ENCODE measurements at regions not wholly inside any gene's neighbourhood (a gene's known extent, or its start where the extent isn't known, plus 50 kb on each side); places are given as distances from the start of the nearest gene placed in this dataset.

DNA sequence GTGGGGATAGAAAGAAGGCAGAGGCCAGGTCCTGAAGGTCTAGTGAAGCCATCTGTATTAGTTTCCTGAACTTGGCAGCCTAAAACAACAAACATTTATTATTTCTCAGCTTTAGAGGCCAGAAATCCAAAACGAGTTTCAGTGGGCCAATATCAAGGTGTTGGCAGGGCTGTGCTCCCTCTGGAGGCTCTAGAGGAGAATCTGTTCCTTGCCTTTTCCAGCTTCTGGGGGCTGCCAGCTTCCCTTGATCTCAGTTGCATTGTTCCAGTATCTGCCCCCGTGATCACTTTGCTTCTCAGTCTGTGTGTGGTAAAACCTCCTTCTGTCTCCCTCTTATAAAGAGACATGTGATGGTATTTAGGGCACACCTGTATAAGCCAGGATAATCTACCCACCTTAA, 82.4 kb downstream of the MAFB start:
- no peaks in the 10 kb centered on the region for H3K4me1 ChIP-seq (ENCODE audit: control insufficient read depth in 2 of 2, insufficient read depth in 2 of 2, low read length in 2 of 2)
- no peak overlapping the region for H3K27ac ChIP-seq (ENCODE audit: low read depth, low read length)
- ChIA-PET CTCF (no interaction called here), POLR2A (no interaction called here)
- Mint-ChIP-seq H3K4me3 (no peak overlapping the region), H3K9me3 (peaks cover 0 to 14% (median 1%) of the 10 kb centered on the region in 11 donors), H3K4me1 (peaks cover 0 to 2% (median 0%) of the 10 kb centered on the region in 7 donors), H3K27me3 (peaks cover 2 to 32% (median 22%) of the 10 kb centered on the region in 5 donors), H3K27ac (peak overlapping the region in 1 of 9 donors; percentile 62), H3K36me3 (no peaks in the 10 kb centered on the region)
- H3K4me3 ChIP-seq (ENCODE audit: low read length), result no peak overlapping the region
- H3K27me3 ChIP-seq (ENCODE audit: control insufficient read depth in 2 of 2, insufficient read depth in 2 of 2, low read length in 2 of 2), result no peaks in the 10 kb centered on the region
- H3K9me3 ChIP-seq (ENCODE audit: control insufficient read depth in 2 of 3, low read length in 3 of 3), result no peaks in the 10 kb centered on the region
- ATAC-seq (no peak), DNase-seq (no peak)
- no peaks in the 10 kb centered on the region for H3K36me3 ChIP-seq (ENCODE audit: control insufficient read depth in 2 of 3, insufficient read depth in 3 of 3, low read length in 3 of 3)
- intact Hi-C loops (cut with micrococcal nuclease), result no loop called here

GRCh38 chr20:40606237-40606636, 82.8 kb downstream of the MAFB start:
- intact Hi-C loops (cut with micrococcal nuclease), result no loop called here
- Histone ChIP-seq H3K4me1 (ENCODE audit: control insufficient read depth in 2 of 2, insufficient read depth in 2 of 2, low read length in 2 of 2) (no peaks in the 10 kb centered on the region), H3K27me3 (ENCODE audit: control insufficient read depth in 2 of 2, insufficient read depth in 2 of 2, low read length in 2 of 2) (no peaks in the 10 kb centered on the region), H3K9me3 (ENCODE audit: control insufficient read depth in 2 of 3, low read length in 3 of 3) (no peaks in the 10 kb centered on the region), H3K36me3 (ENCODE audit: control insufficient read depth in 2 of 3, insufficient read depth in 3 of 3, low read length in 3 of 3) (no peaks in the 10 kb centered on the region), H3K4me3 (ENCODE audit: low read length) (no peak overlapping the region), H3K27ac (ENCODE audit: low read depth, low read length) (no peak overlapping the region)
- peak overlapping the region in 1 of 9 donors; percentile 62 for H3K27ac Mint-ChIP-seq
- CTCF ChIA-PET, result no interaction called here
- H3K27me3 Mint-ChIP-seq, result peaks cover 2 to 32% (median 22%) of the 10 kb centered on the region in 5 donors
- no peak overlapping the region for H3K4me3 Mint-ChIP-seq
- no peak for ATAC-seq
- no peaks in the 10 kb centered on the region for H3K36me3 Mint-ChIP-seq
- peaks cover 0 to 14% (median 1%) of the 10 kb centered on the region in 11 donors for H3K9me3 Mint-ChIP-seq
- H3K4me1 Mint-ChIP-seq, result peaks cover 0 to 2% (median 0%) of the 10 kb centered on the region in 7 donors
- POLR2A ChIA-PET, result no interaction called here
- no peak for DNase-seq

DNA sequence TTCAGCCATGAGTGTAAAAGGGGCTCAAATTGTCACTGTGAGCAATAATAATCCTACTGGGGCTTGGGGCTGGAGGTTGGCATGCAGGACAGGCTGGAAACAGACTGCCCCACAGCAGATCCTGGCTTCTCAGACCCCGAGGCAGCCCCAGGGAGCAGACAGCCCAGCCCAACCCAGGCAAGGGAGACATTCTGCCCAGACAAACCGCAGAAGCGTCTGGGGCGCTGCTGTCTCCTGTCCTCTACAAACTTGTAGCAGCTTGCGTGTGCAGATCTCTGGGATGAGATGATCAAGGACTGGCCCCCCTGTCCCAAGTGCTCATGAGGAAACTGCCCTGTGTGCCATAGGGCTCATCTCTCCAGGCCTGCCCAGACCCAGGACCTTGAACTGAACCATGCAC, 84.6 kb downstream of the MAFB start:
- Mint-ChIP-seq H3K9me3 (peaks cover 0 to 14% (median 3%) of the 10 kb centered on the region in 11 donors), H3K4me1 (peaks cover 0 to 2% (median 0%) of the 10 kb centered on the region in 7 donors), H3K27ac (no peak overlapping the region), H3K4me3 (no peak overlapping the region), H3K27me3 (peaks cover 2 to 32% (median 22%) of the 10 kb centered on the region in 5 donors), H3K36me3 (no peaks in the 10 kb centered on the region)
- ATAC-seq (no peak), DNase-seq (no peak)
- no peaks in the 10 kb centered on the region for H3K9me3 ChIP-seq (ENCODE audit: control insufficient read depth in 2 of 3, low read length in 3 of 3)
- intact Hi-C loops (cut with micrococcal nuclease), result no loop called here
- H3K27ac ChIP-seq (ENCODE audit: low read depth, low read length), result no peak overlapping the region
- no peaks in the 10 kb centered on the region for H3K36me3 ChIP-seq (ENCODE audit: control insufficient read depth in 2 of 3, insufficient read depth in 3 of 3, low read length in 3 of 3)
- POLR2A ChIA-PET, result no interaction called here
- H3K27me3 ChIP-seq (ENCODE audit: control insufficient read depth in 2 of 2, insufficient read depth in 2 of 2, low read length in 2 of 2), result no peaks in the 10 kb centered on the region
- CTCF ChIA-PET, result no interaction called here
- H3K4me3 ChIP-seq (ENCODE audit: low read length), result no peak overlapping the region
- H3K4me1 ChIP-seq (ENCODE audit: control insufficient read depth in 2 of 2, insufficient read depth in 2 of 2, low read length in 2 of 2), result no peaks in the 10 kb centered on the region

DNA sequence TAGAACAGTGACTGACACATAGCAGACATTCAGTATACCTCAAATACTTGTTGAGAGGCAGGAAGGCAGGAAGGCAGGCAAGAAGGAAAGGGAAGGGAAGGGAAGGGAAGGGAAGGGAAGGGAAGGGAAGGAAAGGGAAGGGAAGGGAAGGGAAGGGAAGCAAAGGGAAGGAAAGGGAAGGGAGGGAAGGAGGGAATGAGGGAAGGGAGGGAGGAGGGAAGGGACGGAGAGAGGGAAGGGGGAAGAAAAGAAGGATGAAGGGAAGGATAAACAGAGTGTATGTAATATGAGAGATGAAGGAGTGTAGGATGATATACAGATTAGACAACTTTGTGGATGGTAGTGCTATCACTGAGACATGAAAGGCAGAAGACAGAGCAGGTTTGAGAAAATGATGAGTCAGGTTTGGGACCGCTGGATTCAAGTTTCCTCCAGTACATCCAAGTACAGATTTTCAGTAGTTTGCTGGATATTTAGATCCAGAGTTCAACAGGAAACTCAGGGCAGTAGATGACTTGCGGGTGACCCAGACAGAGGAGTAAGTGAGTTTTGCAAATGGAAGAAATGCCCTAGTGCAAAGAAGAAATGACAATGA, 85.9 kb downstream of the MAFB start:
- H3K9me3 Mint-ChIP-seq, result peaks cover 0 to 20% (median 7%) of the 10 kb centered on the region in 11 donors
- CTCF ChIA-PET, result no interaction called here
- H3K27me3 Mint-ChIP-seq, result peaks cover 6 to 25% (median 16%) of the 10 kb centered on the region in 5 donors
- H3K36me3 Mint-ChIP-seq, result peaks cover 0 to 4% (median 0%) of the 10 kb centered on the region in 5 donors
- Histone ChIP-seq H3K36me3 (ENCODE audit: control insufficient read depth in 2 of 3, insufficient read depth in 3 of 3, low read length in 3 of 3) (no peaks in the 10 kb centered on the region), H3K27me3 (ENCODE audit: control insufficient read depth in 2 of 2, insufficient read depth in 2 of 2, low read length in 2 of 2) (no peaks in the 10 kb centered on the region), H3K4me1 (ENCODE audit: control insufficient read depth in 2 of 2, insufficient read depth in 2 of 2, low read length in 2 of 2) (no peaks in the 10 kb centered on the region), H3K27ac (ENCODE audit: low read depth, low read length) (no peak overlapping the region), H3K4me3 (ENCODE audit: low read length) (no peak overlapping the region), H3K9me3 (ENCODE audit: control insufficient read depth in 2 of 3, low read length in 3 of 3) (no peaks in the 10 kb centered on the region)
- no peak overlapping the region for H3K4me3 Mint-ChIP-seq
- DNase-seq (no peak), ATAC-seq (no peak)
- H3K27ac Mint-ChIP-seq, result no peak overlapping the region
- H3K4me1 Mint-ChIP-seq, result peaks cover 0 to 2% (median 0%) of the 10 kb centered on the region in 7 donors
- intact Hi-C loops (cut with micrococcal nuclease), result no loop called here
- POLR2A ChIA-PET, result no interaction called here

GRCh38 chr20:40602381-40602780, 86.7 kb downstream of the MAFB start:
- ChIA-PET CTCF (no interaction called here), POLR2A (no interaction called here)

DNA sequence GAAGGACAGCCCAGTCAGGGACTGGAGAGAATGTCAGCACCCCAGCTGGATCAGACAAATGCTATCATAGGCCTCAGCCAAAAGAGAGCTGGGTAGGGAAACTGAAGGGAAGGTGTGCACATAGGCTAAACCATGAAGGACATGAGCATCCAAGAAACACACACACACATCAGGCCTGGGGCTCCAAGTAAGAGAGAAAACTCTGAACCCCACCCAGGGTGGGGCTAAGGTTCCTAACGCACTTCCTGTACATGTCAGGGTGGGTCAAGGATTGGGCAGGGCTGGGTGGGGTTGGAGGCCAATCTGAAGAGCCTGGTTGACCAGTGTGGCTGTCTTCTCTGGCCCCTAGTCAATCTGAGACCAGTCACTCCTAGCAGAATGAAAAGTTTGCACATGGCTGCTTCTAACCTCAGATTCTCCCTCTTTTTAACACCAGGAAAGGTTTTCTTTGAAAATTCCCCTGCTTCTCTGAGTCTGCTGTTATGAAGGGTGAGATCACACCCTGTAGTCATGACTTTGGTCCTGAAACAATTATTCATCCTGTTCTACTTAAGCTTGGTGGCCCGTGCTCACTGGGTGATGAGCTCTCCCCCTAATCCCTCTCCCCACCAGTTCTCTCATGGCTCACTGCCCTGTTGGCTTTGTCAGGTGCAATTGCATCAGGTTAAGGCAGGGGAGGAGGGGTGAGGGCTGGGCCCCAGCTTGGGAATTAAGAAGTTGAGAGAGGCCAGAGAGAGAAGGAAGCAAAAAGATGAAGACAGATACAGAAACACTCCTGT, 88.4 kb downstream of the MAFB start:
- Mint-ChIP-seq H3K4me1 (no peaks in the 10 kb centered on the region), H3K4me3 (no peak overlapping the region), H3K27me3 (peaks cover 7 to 22% (median 10%) of the 10 kb centered on the region in 5 donors), H3K9me3 (peaks cover 0 to 20% (median 3%) of the 10 kb centered on the region in 11 donors), H3K27ac (no peak overlapping the region), H3K36me3 (peaks cover 0 to 4% (median 0%) of the 10 kb centered on the region in 5 donors)
- no peaks in the 10 kb centered on the region for H3K27me3 ChIP-seq (ENCODE audit: control insufficient read depth in 2 of 2, insufficient read depth in 2 of 2, low read length in 2 of 2)
- no peaks in the 10 kb centered on the region for H3K9me3 ChIP-seq (ENCODE audit: control insufficient read depth in 2 of 3, low read length in 3 of 3)
- DNase-seq (no peak), ATAC-seq (no peak)
- POLR2A ChIA-PET, result no interaction called here
- intact Hi-C loops (cut with micrococcal nuclease), result no loop called here
- no peak overlapping the region for H3K27ac ChIP-seq (ENCODE audit: low read depth, low read length)
- no peaks in the 10 kb centered on the region for H3K4me1 ChIP-seq (ENCODE audit: control insufficient read depth in 2 of 2, insufficient read depth in 2 of 2, low read length in 2 of 2)
- CTCF ChIA-PET, result no interaction called here
- H3K4me3 ChIP-seq (ENCODE audit: low read length), result no peak overlapping the region
- no peaks in the 10 kb centered on the region for H3K36me3 ChIP-seq (ENCODE audit: control insufficient read depth in 2 of 3, insufficient read depth in 3 of 3, low read length in 3 of 3)

More at GRCh38 chr20:40602381-40602780, 86.7 kb downstream of the MAFB start:
- Mint-ChIP-seq H3K27ac (no peak overlapping the region), H3K9me3 (peaks cover 0 to 20% (median 3%) of the 10 kb centered on the region in 11 donors), H3K4me3 (no peak overlapping the region), H3K4me1 (no peaks in the 10 kb centered on the region), H3K36me3 (peaks cover 0 to 4% (median 0%) of the 10 kb centered on the region in 5 donors), H3K27me3 (peaks cover 6 to 20% (median 10%) of the 10 kb centered on the region in 5 donors)
- no peak for ATAC-seq
- no peak overlapping the region for H3K4me3 ChIP-seq (ENCODE audit: low read length)
- no peaks in the 10 kb centered on the region for H3K4me1 ChIP-seq (ENCODE audit: control insufficient read depth in 2 of 2, insufficient read depth in 2 of 2, low read length in 2 of 2)
- no peaks in the 10 kb centered on the region for H3K9me3 ChIP-seq (ENCODE audit: control insufficient read depth in 2 of 3, low read length in 3 of 3)
- H3K36me3 ChIP-seq (ENCODE audit: control insufficient read depth in 2 of 3, insufficient read depth in 3 of 3, low read length in 3 of 3), result no peaks in the 10 kb centered on the region
- H3K27ac ChIP-seq (ENCODE audit: low read depth, low read length), result no peak overlapping the region
- intact Hi-C loops (cut with micrococcal nuclease), result no loop called here
- H3K27me3 ChIP-seq (ENCODE audit: control insufficient read depth in 2 of 2, insufficient read depth in 2 of 2, low read length in 2 of 2), result no peaks in the 10 kb centered on the region
- no peak for DNase-seq

DNA sequence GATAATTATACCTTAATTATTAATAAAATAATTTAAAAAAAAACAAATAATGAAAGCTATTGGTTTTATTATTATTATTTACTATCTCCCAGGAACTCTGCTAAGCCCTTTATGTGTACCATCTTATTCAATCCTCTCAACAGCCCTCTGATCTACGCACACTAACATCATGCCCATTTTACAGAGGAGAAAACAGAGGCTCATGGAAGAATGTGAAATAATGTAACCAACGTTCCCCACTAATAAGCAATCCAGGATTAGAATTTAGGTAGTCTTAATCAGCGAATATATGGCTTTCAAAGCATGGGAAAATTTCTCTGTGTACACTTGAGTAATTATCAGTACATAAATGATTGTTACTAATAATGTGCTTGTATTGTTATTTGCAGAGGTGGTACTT, 89.0 kb downstream of the MAFB start:
- Mint-ChIP-seq H3K4me3 (no peak overlapping the region), H3K9me3 (peaks cover 0 to 26% (median 1%) of the 10 kb centered on the region in 11 donors), H3K27ac (no peak overlapping the region), H3K36me3 (peaks cover 0 to 4% (median 0%) of the 10 kb centered on the region in 5 donors), H3K4me1 (no peaks in the 10 kb centered on the region), H3K27me3 (peaks cover 10 to 27% (median 13%) of the 10 kb centered on the region in 5 donors)
- Histone ChIP-seq H3K27ac (ENCODE audit: low read depth, low read length) (no peak overlapping the region), H3K27me3 (ENCODE audit: control insufficient read depth in 2 of 2, insufficient read depth in 2 of 2, low read length in 2 of 2) (no peaks in the 10 kb centered on the region), H3K4me1 (ENCODE audit: control insufficient read depth in 2 of 2, insufficient read depth in 2 of 2, low read length in 2 of 2) (no peaks in the 10 kb centered on the region), H3K4me3 (ENCODE audit: low read length) (no peak overlapping the region), H3K9me3 (ENCODE audit: control insufficient read depth in 2 of 3, low read length in 3 of 3) (no peaks in the 10 kb centered on the region), H3K36me3 (ENCODE audit: control insufficient read depth in 2 of 3, insufficient read depth in 3 of 3, low read length in 3 of 3) (no peaks in the 10 kb centered on the region)
- DNase-seq, result no peak
- intact Hi-C loops (cut with micrococcal nuclease), result no loop called here
- ChIA-PET CTCF (no interaction called here), POLR2A (no interaction called here)
- ATAC-seq, result no peak

Measured in naive thymus-derived CD4-positive, alpha-beta T cell (primary cell).